HG03558 (cell line): ENCODE measurements at regions not wholly inside any gene's neighbourhood (a gene's known extent, or its start where the extent isn't known, plus 50 kb on each side); places are given as distances from the start of the nearest gene placed in this dataset.

Experiments used
- ATAC-seq: cut with Tn5 transposase; IDR thresholded peaks from one replicate; pipeline ENCODE4 v1.9.1; 2021; ENCODE audit warnings: moderate number of reproducible peaks; ENCODE audit not compliant: unreplicated experiment; ENCODE audit errors: extremely low read depth

DNA sequence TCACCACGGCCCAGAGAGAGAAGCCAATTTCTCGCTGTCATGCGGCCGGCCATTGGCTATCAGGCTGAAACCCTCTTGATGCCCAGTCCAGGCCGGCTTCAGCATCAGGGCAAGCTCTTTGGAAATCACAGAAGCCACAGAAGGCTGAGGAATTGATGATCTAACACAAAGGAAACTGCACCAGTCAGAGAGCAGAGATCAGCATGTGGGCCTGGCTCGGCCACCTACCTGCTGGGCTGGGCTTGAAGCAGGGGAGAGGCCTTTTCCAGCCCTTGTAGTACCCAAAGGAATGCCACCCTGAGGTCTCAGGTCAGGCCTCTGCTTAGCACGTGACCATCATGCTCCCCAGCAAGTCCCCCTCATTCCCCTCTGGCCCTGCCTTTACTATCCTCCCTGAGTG lies 119.1 kb downstream of the TLE3 start:
- ATAC-seq = no peak

DNA sequence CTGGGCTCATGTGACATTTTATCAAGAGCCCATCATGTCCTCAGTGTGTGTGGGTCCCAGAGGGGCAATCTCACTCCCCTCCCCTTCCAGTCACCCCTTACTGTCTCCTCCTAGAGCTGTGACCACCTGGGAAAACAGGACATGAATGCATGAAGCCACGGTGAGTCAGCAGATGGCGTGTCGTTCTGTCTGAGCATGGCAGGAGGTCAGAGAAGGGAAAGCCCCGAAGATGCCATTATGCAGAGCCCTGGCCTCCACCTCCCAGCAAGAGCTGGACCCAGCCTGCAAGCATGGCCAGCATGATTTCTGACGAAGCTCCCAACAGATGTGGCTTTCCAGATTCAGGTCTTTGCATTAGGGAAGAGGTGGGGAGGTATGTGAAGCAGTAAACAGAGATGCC lies 118.5 kb downstream of the TLE3 start:
- ATAC-seq = no peak

DNA sequence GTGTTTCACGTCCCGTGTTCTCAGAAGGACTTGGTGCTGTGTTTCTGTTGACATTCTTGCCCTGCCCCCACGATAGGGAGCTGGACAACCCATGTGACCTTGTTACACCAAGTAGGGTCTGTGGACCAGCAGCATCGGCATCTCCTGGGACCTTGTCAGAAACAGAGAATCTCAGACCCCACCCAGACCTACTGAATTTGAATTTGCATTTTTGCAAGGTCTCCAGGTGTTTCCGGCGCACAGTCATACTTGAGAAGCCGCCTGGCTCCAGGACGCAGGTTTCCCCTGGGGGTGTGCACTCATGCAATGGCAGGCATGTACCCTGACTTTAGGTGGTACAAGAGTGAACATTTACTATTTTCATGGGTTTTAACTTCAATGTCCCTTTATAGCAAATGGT lies 117.9 kb downstream of the TLE3 start:
- ATAC-seq = peak; percentile 60

DNA sequence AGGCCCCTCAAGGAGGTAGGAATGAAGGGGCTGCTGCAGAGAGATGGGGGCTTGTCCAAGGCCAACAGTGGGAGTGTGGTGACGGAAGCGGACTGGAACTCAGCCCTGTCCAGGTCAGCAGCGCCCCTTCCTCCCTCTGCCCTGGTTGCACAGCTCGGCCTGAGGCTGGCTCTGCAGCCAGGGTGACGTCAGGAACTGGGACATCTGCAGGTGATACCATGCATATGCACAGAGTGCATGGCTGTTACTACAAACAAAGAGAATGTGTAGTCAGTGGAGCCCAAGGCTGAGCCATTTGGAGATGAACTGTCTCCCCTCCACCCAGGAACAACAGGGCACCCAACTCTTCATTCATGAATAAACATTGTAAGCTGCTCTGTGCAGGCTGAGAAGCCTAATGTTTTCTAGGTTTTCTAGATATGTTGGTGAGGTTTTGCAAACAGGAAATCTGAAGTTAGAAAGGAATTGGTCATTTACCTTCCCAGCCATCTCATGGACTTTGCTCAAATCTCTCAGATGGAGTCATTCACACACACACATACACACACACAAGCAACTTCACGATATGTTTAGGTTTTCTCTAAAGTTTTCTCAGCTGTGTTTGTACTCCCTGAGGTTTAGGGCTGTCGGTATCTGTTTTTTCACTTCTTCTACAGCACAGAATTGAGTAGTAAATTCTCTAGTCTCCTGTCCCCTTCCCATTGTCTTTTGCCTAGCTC lies 117.2 kb downstream of the TLE3 start:
- no peak for ATAC-seq

DNA sequence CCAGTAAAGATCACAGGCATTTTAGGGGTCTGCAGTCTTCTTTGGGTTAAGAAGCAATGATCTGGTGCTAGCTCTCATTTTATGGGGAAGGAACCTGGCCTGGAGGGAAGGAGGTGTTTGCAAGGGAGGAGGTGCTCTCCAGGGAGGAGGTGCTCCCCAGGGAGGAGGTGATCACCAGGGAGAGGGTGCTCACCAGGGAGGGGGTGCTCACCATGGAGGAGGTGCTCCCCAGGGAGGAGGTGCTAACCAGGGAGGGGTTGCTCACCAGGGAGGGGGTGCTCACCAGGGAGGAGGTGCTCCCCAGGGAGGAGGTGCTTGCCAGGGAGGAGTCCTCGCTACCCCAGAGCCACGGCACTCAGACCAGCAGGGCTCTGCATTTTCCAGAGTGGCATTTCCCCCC lies 115.7 kb downstream of the TLE3 start:
- no peak for ATAC-seq

DNA sequence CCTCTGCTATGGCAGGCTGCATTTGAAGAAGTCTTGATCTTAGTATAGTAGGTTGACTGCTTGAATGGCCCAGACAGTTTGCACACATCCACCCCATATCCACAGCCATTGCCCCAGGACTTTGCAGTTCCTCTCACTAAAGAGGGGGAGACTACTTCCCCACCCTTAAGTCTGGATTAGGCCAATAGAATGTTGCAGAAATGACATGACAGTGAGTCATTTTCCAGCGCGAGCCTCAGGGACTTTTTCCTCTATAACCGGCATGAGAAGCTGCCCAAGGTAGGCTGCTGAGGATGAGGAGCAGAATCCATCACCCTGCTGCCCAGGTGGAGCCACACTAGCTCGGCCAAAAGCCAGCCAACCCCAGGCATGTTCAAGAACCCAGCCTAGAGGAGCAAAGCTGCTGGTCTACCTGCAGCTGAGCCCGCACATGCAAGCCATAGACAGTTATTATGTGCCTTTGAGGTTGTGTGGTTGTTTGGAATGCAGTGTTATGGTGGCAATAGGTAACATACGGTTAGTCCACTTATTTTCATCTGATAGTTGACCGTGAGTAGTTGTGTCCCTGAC lies 113.9 kb downstream of the TLE3 start:
- ATAC-seq = no peak

DNA sequence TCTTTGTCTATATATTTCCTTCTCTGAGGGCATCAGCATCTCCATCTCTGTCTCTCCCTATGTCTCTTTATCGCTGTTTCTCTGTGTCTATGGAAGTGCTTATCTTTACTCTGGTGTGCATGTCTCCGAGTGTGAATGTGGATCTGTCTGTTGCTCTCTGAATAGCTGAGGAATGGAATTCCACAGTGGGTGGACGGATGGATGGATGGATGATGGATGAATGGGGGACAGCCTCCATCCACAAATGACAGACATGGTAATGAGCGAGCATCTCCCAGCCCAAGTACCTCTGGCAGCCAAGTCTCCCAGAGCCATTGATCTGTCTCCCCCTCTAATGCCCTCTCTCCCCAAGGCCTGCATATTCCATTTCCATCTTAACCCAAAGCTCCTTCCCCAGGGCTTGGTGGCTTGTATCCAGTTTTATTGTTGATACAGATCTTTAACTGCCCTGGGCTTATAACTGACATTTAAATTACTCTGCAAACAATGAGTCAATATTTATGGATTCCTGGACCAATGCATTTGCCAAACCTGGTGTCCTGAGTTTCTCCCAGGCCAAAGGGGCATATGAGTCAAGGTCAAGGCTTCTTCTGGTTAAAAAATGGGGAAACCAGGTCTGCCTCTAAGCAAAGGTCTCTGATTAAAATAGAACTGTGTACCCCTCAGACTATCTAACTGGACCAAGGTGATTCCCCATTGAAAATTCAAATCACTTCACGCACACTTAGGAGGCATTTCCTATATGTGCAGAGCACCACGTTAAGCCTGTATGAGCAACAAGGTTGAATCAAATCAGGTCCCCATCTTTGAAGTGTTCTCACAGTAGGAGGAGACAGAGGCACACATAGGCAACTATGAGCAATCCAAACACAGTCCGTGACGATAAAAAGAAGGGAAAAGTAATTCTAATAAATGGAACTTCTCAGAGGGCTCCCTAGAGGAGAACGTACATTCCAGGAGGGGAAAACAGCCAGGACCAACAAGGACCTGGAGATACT lies 109.9 kb downstream of the TLE3 start:
- no peak for ATAC-seq

DNA sequence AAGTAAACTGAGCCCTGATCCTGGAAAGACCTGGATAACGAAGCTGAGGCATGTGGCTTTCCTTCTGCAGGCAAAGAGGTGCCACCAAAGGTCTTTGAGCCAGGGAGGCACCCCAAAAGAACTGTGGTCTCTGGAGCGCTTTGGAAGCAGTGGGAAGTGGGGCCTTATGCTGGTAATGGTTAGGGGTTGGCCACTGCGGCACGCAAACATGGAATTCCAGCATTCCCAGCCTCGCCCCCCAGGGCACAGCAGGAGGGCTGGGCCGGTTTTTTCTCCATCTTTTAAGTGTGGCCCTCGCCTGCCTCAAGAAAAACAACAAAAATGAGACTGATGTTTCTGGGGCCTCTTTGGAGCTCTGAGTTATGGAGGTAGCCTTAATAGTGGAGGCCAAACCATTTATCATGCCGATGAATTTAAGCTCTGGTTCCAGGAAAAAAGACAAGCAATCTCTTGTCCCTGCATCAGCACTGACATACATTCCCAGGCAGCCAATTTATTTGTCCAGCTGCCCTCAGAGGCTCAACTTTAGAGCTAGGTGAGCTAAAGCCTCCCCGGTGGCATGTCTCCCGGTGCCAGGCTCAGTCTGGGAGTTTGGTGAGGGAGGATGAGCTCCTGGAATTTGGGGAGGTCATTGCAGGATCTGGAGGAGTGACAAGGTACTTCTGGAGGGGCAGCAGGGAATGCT lies 109.0 kb downstream of the TLE3 start:
- no peak for ATAC-seq

DNA sequence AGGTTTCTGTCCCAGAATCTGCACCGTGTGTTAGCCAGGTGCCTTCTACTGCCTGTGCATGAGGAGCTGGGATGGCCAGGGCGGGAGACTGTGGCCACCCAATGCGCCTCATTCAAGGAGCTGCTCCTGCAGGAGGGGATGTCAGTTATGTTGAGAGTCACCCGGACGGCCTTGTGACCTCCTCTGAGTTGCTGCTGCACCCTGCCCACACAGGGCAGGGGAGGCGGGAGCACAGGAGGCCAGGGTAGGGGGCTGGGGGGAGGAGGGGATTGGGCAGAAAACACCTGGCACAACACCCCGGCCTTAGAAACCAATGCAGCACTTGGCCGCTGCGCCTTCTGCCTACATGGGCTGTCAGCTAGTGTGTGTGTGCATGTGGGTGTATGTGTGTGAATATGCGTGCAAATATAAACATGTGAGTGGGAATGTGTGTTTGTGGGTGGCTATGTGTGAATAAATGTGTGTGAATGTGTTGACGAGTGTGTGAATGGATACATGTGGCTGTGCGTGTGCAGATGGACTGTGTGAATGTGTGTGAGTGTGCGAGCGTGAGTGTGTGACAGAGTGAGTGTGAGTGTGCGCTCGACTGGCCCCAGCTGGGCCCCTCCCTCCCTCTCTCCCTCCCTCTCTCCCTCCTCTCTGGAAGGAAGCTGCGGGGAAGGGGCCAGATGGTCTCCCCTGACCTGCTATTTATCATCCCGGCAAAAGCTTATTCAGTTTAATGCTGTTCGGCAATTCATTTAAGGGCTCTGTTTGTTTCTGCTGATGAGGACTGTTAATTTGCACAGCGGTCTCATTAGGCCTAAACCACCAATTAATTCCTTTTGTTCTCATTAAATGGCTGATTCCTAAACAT lies 106.9 kb downstream of the TLE3 start:
- no peak for ATAC-seq

DNA sequence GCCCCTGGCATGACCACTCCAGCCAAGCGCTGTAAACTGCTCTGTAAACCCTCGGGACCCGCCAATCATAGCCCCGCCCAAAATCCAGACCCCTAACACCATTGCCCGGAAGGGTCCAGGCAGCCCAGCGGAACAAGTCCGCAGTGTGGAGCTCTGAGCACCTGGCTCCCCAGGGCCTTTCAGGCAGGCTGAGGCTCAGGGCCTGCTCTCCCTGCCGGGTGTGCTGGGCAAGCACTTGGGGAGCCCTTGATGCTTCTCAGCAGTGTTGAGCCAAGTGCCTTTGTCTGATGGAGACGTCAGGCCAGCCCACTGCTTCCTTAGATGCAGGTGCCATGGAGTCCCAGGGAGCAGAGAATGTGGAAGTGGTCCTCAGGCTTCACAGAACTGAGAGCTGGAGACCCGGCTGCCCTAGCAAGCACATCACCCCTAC lies 106.2 kb downstream of the TLE3 start:
- no peak for ATAC-seq

DNA sequence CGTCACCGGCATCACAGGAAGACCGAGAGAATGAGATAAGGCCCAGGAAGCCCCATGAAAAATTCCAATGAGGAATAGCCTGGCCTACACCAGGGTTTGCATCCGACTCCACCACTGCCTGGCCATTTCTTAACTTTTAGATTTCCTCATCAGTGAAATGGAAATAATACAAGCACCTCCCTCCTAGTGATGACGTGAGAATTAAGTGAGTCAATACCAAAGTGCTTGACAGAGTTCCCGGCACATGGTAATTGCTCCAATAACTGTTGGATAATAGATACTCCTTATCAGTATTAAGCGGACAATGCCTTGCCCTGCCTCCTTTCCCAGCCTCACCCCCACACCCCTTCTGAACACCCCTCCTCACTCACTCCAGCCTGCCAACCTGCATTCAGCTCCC lies 105.4 kb downstream of the TLE3 start:
- ATAC-seq = no peak

DNA sequence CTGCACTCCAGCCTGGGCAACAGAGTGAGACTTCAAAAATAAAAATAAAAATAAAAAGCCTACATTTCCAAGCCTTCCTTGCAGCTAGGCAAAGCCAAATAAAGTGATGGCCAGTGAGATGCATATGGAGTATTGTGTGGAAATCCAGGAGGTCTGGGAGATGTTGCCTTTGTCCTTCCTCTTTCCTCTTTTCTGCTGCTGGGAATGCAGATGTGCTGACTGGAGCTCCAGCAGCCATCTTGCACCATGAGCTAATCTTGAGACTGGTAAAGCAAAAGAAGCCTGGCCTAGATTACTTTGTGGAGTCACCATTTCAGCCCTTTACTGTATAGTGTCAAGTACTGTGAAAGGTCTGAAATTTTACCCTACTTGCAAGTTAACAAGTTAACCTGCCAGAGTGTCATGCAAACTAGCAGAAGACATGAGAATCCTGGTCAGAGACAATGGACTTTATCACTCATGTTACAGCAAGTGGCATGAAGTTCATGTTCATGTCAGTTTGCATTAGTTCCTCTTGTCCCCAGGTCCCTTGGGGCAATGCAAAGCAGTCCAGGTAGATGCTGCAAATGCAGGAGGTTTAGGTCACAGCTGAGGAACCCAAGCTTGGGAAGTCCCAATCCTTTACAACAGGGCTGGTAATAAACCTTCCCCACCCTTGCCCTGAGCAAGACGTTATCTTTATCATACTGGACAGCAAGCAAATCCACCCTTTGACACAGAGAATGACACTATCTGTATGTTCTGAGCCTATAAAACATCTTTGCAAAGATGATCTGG lies 103.1 kb downstream of the TLE3 start:
- no peak for ATAC-seq

DNA sequence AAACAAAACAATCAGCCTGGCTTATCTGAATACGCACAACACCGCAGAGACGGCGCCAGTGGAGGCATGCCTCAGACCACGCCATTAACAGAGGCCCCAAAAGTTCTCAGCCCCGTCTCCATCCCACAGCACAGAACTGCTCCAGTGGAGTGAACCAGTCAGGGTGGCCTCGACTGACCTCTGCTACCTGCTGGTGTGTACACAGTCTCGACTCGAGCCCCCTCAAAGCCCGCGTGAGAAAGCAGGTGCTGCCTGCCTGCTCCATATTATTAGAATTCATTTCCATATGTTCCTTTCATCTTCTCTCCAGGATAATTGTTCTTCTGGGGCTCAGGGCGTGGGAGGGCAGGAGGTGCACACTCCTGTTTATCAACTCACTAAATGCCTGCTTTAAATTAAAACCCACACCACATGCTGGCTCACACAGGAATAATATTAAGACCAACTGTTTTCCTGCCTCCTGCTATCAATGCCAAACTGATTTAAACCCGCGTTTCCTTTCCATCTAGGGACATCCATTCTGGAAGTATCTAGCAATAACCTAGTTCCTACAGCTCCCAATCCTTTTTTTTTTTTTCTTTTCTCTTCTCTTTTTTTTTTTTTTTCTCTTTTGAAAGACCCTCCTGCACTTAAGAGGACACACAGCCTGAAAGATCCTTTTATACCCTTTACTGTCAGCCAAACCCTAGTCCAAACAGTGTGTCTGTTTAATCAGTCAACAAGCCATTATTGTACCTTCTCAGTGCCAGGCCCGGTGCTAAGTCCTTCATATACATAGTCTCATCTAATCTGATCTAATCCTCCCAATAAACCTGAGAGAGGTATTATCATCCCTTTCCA lies 101.2 kb downstream of the TLE3 start:
- ATAC-seq = no peak

DNA sequence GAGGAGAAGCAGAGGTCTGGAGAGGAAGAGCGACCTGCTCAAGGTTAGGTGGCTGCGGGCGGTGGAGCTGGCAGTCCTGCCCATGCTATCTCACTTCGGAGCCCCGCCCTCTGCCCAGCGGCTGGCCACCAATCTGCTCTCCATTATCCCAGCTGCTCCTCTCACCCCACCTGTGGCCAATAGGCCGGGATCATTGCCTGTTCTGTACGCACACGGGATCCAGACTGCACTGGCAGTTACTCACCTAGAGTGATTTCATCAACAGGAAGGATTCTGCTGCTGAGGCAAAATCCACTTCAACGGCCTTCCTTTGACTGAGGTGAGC lies 100.6 kb downstream of the TLE3 start:
- no peak for ATAC-seq
